ENCODE measurements at regions not wholly inside any gene's neighbourhood (a gene's known extent, or its start where the extent isn't known, plus 50 kb on each side); places are given as distances from the start of the nearest gene placed in this dataset.
A peak's percentile ranks its signal among the peaks of the same experiment; 100 is the strongest.

- FAIRE-seq: no peak
These were observed 175.9 kb upstream of the KIF2A start for GRCh38 chr5:62130107-62130506.

GRCh38 chr5:62132276-62132675, 173.7 kb upstream of the KIF2A start:
- no peak for FAIRE-seq

GRCh38 chr5:62133426-62133825, 172.6 kb upstream of the KIF2A start:
- FAIRE-seq: no peak

- FAIRE-seq: no peak
These were observed 171.2 kb upstream of the KIF2A start for GRCh38 chr5:62134811-62135210.

GRCh38 chr5:62137628-62138027, 168.4 kb upstream of the KIF2A start:
- no peak for FAIRE-seq

- no peak for FAIRE-seq
These were observed 167.4 kb upstream of the KIF2A start for GRCh38 chr5:62138607-62139006.

GRCh38 chr5:62139741-62140140, 166.3 kb upstream of the KIF2A start:
- FAIRE-seq: no peak

- FAIRE-seq: no peak
These were observed 163.7 kb upstream of the KIF2A start for GRCh38 chr5:62142351-62142750.

- peak; percentile 76 for FAIRE-seq
These were observed 162.5 kb upstream of the KIF2A start for GRCh38 chr5:62143268-62144229.

GRCh38 chr5:62144401-62145022, 161.5 kb upstream of the KIF2A start:
- no peak for FAIRE-seq

- no peak for FAIRE-seq
These were observed 156.1 kb upstream of the KIF2A start for GRCh38 chr5:62149879-62150278.

GRCh38 chr5:62152394-62153087, 153.5 kb upstream of the KIF2A start:
- no peak for FAIRE-seq

GRCh38 chr5:62154758-62155157, 151.2 kb upstream of the KIF2A start:
- no peak for FAIRE-seq

- no peak for FAIRE-seq
These were observed 150.0 kb upstream of the KIF2A start for GRCh38 chr5:62155988-62156387.

GRCh38 chr5:62167561-62168057, 138.4 kb upstream of the KIF2A start:
- FAIRE-seq: no peak

- no peak for FAIRE-seq
These were observed 137.3 kb upstream of the KIF2A start for GRCh38 chr5:62168506-62169281.

- FAIRE-seq: no peak
These were observed 127.7 kb upstream of the KIF2A start for GRCh38 chr5:62178258-62178657.

- no peak for FAIRE-seq
These were observed 123.2 kb upstream of the KIF2A start for GRCh38 chr5:62182802-62183201.

- FAIRE-seq: no peak
These were observed 122.3 kb upstream of the KIF2A start for GRCh38 chr5:62183727-62184126.

- no peak for FAIRE-seq
These were observed 121.6 kb upstream of the KIF2A start for GRCh38 chr5:62184444-62184843.

GRCh38 chr5:62190173-62190572, 115.8 kb upstream of the KIF2A start:
- FAIRE-seq: no peak

GRCh38 chr5:62190931-62191330, 115.1 kb upstream of the KIF2A start:
- FAIRE-seq: no peak

- FAIRE-seq: no peak
These were observed 113.0 kb upstream of the KIF2A start for GRCh38 chr5:62192958-62193357.
